Stimulated activated CD4-positive, alpha-beta T cell treated with anti-CD3 and anti-CD28 coated beads, Interleukin-15, amount 100 ng/mL, for 24 hours (primary cell): ENCODE measurements at regions not wholly inside any gene's neighbourhood (a gene's known extent, or its start where the extent isn't known, plus 50 kb on each side); places are given as distances from the start of the nearest gene placed in this dataset.
"Not testable (repeated sequence)": the region's sequence is repeated elsewhere in the genome, so short reads cannot be mapped to it uniquely, and the experiment has no call there.

Experiments used
- DNase-seq: peaks from one replicate; pipeline ENCODE4 v3.0.0-alpha.2; 2020

DNA sequence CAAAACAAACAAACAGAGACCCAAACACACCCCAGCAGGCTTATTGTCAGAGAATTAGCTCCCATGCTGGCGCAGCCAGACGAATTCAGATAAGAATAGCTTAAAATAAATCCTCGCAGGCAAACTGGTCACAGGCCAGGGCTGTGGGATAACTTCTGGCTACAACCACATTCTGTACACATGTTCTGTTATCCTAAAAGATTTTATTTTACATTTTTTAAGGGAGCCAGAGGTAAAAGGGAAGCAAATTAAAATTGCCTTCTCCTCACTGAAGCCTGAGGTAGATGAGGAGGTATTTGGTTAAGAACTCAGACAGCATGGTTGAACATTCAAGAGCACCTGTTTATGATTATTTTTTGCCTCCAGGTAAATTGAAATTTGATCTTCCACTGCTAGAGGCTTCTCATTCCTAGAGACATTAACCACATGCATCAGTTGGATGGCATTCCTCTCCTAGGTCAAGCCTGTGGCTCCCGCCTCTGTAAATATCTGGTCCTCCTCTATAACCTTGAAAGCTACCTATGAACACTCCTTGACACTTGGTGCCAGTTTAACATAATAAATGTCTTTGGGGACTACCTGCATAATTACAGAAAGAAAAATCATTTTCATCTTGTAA is 190.3 kb downstream of the SATB1 start:
- no peak for DNase-seq

DNA sequence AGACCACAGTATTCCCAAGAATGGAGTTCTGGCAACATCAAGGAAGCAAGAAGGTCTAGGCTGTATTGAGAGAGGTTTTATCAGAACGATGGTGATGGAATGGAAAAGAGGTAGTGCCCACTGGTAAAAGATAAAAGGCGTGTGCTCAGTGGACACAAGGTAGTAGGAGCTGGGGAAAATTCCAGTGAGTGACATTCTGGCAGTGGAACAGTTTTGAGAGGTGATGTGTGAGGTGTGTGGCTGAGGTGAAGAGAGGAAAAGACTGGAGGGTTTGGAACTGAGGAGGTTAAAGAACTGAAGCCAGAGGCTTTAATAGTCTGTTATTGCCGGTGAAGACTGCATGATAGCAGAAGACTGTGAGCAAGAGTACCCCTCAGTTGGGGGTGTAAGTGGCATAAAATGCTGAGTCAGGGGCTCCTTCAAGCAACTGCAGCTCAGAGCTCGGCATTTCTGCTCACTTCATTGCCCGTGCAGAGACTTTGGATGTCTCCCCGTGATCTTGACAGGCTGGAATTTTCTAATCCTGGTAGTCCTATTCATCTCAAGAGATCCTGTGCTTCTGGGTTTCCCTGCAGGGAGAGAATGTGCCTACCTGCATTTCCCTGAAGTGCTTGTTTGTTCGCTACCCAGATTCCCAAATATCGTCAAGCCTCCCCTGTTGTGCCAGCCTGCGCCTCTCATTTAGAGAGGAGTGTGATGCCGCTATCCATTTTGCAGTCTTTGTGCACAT is 191.0 kb downstream of the SATB1 start:
- no peak for DNase-seq

DNA sequence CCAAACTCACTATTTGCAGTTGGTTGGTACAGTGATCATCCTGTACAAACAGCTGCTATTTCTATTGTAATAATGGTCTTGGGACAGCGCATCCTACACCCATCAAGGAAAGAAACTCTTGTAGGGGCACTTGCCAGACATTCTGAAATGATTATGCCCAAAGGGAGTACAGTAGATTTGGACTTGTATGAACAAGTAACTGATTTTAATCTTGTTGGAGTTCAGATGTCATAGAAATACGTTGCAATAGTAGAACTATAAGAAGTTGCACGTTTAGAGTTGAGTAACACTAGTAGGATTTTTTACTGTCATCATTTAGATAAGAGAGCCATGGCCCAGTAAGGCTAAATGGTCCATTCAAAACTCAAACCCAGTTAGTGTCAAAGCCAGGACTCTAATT is 192.8 kb downstream of the SATB1 start:
- DNase-seq, result no peak

DNA sequence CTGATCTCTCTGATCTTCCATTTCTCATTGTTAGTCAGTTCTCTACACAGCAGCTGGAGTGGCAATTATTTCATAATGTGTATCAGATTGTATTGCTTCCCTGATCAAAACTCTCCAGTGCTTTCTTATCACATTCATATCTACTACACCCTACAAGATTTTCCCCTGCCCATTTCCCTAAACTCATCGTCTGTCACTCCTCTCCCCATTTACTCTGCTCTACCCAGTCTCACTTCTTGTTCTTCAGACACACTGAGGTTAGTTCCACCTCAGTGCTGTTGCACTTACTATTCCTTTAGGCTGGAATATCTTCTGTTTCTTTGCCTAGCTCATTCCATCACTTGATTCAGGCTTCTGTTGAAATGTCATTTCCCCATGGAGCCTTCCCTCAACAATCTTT is 197.1 kb downstream of the SATB1 start:
- no peak for DNase-seq

DNA sequence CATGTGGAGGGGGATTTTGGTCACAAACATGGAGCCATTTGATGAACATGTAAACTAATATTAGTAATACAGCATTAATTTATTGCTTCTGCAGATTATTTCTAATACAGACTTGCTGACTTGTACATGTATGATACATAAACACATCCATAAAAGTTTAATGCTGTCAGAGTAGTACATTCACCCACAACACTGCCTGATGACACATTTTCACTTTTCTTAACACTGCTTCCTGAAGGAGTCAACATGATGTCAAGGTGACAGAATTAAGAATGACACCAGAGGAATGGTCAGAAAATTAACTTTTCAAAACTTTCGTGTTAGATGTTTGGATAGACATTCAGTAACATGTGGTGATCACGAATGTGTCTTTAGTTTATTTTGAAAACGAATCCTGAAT is 199.4 kb downstream of the SATB1 start:
- no peak for DNase-seq

DNA sequence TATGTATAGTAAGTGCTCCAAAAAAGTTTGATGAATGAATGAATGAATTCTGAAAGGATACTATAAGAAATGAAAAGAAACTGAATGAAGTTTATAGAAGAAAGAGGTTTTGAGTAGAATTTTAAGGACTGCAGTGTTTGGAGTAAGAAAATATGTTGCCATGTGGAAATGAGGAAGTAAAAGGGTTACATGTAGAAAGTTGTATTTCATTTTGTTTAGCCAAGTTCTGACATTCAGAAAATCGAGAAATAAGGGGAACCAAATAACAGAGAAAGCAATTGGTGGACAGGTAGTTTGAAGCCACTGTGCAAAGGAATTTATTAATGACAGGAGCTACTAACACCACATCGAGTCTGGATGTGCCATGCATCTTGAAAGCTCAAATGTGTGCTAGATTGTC is 200.7 kb downstream of the SATB1 start:
- DNase-seq, result no peak

DNA sequence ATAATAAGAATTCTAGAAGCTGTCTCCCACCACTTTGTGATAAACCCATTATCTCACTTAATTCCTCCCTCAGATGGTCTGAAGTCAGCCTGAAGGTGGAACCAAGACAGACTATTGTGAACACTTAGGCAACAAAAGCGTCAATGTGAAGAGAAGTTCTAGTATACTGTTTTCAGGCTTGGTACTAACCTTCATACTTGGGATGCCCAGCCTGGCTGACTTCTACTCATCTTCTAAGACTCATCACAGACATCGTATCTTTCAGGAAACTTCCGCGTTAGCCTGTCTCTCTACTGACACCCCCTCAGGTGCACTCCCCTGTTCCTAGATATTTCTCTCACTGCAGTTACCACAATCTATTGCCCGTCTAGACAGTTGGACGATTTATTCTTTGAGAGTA is 201.2 kb downstream of the SATB1 start:
- no peak for DNase-seq

DNA sequence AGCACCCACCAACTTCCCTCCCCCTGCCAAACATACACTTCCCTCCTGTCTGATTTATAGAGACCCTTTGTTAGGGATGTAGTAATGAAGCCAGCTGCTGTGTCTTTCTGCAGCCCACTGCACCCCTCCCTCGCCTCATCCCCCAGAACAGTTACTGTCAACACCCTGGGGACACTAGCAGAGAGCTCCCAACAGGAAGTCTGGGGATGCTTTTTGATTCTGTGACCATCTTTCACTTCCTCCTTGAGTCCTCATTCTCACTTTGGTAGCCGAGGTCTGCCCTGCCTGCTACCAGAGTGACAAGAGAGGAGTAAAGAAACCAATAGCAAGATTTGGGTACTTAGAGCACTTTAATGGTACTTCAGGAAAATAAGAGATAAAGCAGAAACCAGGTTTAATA is 201.6 kb downstream of the SATB1 start:
- no peak for DNase-seq

DNA sequence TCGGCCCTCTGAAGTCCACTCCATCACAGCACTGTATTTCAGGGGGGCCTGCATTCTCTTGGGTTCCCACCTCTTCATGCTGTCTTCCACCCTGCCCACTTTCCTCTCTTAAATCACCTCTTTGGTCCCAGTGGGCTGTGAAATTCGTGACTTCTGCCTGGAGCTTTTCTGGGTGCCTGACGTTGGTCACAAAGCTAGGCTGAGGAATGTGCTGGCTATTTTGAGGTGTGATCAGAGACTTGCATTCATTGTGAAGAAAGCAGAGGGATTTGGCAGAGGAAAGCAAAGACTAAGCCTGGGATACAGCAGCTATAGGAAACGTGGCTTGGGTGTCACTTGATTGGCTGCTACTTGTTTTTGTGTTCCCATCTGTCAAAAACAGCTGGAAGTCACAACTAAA is 202.5 kb downstream of the SATB1 start:
- DNase-seq, result no peak

DNA sequence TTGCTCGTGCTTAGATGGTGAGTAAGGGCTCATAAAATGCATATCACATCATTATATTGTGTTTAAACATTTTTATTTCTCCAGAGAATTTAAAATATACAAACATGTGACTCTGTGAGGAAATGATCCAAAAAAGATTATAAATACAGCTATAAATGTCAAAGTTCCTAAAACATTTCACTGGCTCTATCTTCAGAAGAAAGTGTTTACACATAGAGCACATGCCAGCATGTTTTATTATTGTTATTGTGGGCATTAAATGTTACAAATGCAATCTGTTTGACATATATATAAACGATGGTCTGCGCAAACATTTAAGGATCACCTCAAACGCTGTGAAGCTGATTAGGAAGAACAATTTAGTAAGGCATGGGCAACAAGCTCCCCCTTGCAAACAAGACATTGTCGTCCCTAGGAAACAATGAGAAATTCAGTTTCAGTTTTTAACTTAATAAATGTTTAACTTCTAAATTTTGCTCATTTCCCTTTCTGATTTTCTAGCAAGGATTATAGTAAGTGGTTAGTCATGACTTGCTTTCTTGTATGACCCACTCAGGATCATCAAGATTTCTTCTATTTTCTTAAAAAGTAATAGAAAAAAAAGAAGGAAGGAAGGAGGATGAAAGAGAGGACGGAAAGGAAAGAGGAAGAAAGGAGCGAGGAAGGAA is 207.5 kb downstream of the SATB1 start:
- DNase-seq, result no peak

DNA sequence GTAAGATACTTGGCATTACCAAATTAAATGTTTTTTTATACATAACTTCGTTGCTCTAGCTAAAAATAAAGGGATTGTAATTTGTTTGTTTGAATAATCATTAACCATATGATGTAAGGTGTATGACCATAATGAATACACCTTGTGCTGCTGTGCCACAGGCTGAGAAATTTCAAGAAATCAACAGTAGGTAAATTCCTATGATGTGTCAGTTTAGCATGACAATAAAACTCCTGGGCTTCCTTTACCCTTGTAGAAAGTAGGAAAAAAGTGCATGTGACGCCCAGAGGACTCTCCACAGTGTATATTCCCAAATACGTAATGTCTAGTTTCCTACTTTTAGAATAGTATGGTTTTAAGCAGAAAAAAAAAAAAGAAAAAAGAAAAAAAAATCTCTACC is 208.1 kb downstream of the SATB1 start:
- no peak for DNase-seq

DNA sequence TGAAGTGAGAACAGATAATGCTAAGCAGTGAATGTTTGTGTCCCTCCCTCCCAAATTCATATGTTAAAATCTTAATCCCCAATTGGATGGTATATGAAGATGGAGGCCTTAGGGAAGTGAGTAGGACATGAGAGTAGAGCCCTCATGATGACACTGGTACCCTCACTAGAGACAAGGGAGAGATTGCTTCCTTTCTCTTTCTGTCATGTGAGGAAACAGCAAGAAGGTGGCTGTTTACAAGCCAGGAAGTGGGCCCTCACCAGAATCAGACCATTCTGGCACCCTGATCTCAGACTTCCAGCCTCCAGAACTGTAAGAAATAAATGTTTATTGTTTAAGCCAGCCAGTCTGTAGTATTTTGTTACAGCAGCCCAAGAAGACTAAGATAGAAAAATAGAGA is 209.5 kb downstream of the SATB1 start:
- no peak for DNase-seq

DNA sequence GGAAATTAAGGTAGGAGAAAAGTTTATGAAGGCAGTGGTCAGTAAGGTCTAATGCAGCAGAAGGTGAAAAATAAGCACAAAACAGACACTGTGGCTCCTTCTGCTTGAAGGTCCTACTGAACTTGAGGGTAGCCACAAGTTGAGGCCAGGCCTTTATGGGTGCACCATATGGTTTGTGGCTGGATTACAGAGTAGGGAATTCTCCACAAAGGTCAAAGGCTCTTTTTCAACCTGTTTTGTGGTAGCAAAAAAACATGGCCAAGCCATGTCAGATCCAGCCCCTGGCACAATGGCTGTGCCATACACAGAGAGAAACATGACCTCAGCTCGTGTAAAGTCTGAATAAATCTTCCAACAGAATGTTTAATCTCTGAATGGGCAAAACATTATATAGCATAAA is 214.0 kb downstream of the SATB1 start:
- no peak for DNase-seq

DNA sequence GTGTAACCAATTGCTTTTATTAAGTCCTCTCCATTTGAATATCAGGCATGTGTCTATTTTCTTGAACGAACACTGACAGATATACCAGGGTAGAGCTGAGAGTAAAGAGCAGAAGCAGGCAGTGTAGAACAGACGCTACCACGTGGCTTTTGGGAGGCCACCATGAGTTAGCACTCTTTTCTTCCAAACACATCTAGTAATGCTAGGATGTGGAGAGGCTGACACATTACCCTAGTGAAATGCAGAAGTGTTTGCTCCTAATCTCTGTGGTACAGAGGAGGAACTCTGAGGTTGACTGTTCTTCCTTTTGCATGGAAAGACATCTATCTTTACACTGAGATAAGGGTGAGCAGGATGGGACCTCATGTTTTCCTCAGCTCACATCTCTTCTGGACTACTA is 216.3 kb downstream of the SATB1 start:
- no peak for DNase-seq

DNA sequence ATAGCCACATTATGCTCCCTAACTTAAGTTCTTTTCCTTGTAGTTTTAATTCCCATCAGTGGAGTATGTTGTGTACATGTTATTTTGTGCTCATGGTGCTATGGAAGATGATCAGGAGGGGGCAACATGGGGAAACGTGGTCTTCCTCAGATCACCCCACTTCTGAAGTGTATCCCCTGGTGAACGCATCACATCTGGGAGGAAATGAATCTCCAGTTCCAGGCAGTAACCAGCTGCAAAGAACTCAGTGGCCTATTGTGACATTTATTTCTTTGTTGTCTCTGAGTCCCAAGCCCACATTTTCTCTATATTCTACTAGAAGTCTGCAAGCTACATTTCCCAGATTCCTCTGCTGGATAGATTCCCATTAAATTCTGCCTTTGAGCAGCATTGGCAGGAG is 217.0 kb downstream of the SATB1 start:
- no peak for DNase-seq

DNA sequence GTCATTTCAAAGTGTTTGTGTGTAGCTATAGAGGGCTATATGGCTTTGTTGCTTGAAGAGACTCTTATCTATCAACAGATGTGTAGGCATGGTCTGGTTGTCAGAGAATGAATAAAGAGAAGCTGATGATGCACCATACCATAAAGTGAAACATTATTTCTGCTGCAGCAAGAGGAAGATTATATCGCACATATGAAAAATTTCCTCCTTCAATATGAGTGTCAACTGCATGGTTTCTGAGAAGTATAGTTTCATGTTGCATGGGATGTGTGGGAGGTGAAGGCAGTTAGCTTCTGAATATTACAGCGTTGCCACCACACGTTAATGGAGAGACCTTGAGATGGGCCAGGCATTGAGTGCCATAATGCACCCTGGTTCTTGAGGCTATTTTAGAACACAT is 217.9 kb downstream of the SATB1 start:
- peak; percentile 23 for DNase-seq

DNA sequence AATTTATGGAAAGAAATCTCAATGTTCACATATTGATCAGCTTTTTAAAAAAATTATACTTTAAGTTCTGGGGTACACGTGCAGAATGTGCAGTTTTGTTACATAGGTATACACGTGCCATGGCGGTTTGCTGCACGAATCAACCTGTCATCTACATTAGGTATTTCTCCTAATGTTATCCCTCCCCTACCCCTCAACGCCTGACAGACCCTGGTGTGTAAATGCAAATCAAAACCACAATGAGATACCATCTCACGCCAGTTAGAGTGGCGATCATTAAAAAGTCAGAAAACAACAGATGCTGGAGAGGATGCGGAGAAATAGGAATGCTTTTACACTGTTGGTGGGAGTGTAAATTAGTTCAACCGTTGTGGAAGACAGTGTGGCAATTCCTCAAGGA is 219.4 kb downstream of the SATB1 start:
- DNase-seq, result not testable (repeated sequence)

DNA sequence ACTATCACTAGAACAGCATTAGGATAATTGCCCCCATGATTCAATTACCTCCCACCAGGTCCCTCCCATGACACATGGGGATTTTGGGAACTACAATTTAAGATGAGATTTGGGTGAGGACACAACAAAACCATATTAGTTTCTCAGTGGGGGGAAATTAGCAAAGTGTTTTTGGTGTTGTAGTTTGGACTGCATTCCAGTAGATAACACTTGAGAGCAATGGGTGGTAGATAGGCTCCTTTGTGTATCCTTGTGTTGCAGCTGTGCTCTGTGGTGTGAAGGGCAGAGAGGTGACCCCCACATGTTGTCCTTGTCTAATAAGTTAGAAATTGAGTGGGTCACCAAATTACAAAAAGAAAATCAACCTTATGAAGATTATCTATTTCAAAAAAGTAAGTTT is 223.8 kb downstream of the SATB1 start:
- no peak for DNase-seq

DNA sequence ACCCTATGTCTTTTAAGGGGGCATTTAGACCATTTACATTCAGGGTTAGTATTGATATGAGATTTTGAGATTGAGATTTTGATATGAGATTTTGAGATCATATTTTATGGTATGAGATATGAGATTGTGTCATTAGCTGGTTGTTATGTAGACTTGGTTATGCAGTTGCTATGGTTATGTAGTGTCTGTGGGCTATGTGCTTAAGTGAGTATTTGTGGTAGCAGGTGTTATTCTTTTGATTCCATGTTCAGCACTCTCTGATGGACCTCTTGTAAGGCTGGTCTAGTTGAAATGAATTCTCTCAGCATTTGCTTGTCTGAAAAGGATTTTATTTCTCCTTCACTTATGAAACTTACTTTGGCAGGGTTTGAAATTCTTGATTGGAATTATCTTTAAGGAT is 225.4 kb downstream of the SATB1 start:
- no peak for DNase-seq

DNA sequence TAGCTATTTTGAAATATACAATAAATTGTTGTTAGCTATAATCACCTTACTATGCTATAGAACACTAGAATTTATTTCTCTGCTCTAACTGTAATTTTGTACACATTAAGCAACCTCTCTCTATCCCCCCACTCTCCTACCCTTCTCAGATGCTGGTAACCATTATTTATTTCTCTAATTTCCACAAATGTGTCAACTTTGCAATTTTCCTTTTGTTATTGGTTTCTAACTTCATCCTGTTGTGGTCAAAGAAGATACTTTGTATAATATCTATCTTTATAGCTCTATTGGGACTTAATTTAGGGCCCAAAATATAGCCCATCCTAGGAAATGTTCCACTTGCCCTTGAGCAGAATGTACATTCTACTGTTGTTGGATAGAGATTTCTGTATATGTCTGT is 229.3 kb downstream of the SATB1 start:
- no peak for DNase-seq

DNA sequence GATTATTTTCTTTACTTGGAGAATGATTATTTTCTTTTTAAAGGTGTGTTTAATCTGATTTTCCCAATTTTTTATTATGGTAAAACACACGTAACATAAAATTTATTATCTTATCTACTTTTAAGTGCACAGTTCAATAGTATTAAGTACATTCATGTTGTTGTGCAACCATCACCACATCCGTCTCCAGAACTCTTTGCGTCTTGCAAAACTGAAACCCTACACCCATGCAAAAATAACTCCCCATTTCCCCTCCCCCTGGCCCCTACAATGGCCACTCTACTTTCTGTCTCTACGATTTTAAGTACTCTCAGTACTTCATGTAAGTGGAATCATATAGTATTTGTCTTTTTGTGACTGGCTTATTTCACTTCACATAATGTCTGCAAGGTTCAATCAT is 230.7 kb downstream of the SATB1 start:
- DNase-seq, result no peak

DNA sequence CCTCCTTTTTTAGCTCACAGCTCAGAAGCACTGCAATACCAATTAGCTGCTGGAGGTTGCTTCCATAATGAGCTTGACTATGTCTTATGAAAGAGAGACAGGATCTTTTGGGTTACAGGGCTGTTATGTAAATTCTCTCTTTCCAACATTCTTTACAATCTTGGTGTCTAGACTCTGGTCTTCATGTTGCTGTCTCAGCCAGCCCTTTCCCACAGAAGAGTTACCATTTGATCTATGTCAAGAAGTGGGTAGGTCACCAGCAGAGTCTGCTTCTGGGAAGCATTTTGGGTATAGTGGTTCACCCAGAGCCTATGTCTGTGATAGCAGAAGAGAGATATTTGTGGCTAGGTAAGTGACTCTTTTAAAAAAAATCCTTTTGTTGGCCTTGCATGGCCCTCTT is 234.5 kb downstream of the SATB1 start:
- no peak for DNase-seq

DNA sequence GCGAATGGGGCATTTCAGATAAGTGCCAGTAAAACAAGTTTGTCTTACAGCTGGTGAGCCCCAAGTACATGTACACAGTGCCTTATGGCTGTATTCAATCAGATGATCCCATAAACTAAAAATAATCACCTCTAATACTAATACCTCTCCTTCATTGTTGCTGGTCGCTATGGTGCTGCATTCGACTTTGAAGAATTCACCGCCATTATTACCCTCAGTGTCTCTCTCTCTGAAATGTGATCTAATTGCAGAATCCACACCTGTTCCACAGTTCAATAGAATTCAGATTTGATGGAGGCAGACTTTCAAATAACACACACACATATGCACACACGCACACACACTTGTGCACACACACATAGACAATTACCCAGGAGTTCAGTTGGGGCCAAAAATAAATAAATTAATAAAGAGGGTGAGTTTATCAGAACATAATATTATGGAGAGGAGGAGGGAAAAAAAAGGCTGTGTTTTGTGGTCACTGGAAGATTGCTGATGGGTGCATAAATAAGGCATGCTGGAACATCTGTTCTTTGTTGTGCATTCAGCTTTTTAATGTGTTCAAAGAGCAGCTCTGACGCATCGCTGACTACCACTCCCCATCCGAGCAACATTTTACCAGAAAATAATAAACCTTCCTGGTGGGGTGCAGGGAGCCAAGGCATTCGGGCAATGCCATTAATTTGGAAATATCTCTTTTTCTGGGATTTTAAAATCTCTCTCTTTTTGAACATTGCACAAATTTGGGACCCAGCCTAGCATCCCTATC is 235.7 kb downstream of the SATB1 start:
- no peak for DNase-seq

DNA sequence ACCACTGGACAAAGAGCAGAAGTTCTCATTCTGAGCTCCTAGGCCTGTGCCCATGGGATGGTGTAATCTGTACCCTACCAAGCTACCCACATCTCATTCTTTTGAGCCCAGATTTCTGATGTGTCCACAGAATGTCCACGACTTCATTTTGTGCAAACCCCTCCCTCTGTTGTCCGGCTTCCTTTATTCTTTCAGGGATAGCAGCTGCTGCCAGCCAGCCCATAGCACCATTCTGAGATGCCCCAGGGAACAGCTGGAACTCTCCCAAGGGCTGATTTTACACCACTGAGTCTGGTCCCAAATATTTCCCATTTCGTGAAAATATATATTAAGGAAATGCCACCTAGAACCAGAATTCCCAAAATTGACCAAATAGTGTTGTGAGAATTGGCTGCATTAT is 236.6 kb downstream of the SATB1 start:
- DNase-seq, result no peak
